ENCODE measurements at regions not wholly inside any gene's neighbourhood (a gene's known extent, or its start where the extent isn't known, plus 50 kb on each side); places are given as distances from the start of the nearest gene placed in this dataset.
A peak's percentile ranks its signal among the peaks of the same experiment; 100 is the strongest.

DNA sequence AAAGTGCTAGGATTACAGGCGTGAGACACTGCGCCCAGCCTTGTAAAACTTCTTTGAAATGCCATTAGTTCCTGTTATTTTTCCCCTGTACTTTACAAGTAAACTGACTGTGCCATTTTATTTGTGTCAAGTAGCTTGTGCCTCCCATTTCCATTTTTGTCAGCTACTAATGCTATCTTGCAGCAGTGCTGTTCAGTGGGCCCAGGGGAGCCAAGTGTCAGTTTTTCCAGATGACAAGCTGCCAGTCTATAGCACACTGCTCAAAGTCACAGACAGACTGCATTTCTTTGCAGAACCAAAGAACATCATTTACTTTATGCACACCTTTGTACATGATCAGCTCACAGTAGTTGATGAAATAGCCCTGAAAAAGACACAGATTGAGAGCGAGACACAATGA, 901.3 kb upstream of the CDH2 start:
- no peak overlapping the region for H3K27ac ChIP-seq (ENCODE audit: low read depth, low read length)
- 90% methylated on average over 3 of the region's 3 CpGs; no CpG with 5 or more reads in 1 of the 2 experiments for WGBS, 2 experiments (ENCODE audit: extremely low coverage in 1 of 2, insufficient coverage in 1 of 2, insufficient read length in 1 of 2, insufficient replicate concordance in 2 of 2, low coverage in 1 of 2, low lambda C conversion rate in 2 of 2, missing lambda C conversion rate in 1 of 2)
- DNase-seq (ENCODE audit: low read depth in 1 of 2, low spot score in 2 of 2) (no peak), FAIRE-seq (no peak)
- H3K14ac ChIP-seq (ENCODE audit: insufficient read length) = no peak overlapping the region
- H3K56ac ChIP-seq (replicated peaks; ENCODE audit: insufficient read length, low read depth, low read length) = no peak overlapping the region
- no peak overlapping the region for H2BK5ac ChIP-seq (ENCODE audit: low read depth, low read length)
- H3K27me3 ChIP-seq (replicated peaks in 1 of 4; ENCODE audit: control insufficient read depth in 3 of 4, extremely low read depth in 1 of 4, insufficient read depth in 3 of 4, low read length in 3 of 4) = no peaks in the 10 kb centered on the region
- H3K9me3 ChIP-seq (ENCODE audit: insufficient read depth in 2 of 2, low read depth in 1 of 2, low read length in 1 of 2) = no peaks in the 10 kb centered on the region
- H2BK120ac ChIP-seq (replicated peaks; ENCODE audit: low read depth, low read length) = no peak overlapping the region
- no peak overlapping the region for H3K23ac ChIP-seq (ENCODE audit: insufficient read length)
- no peaks in the 10 kb centered on the region for H3K79me2 ChIP-seq (ENCODE audit: control insufficient read depth in 1 of 2, insufficient read depth in 2 of 2, low read length in 2 of 2)
- no peak overlapping the region for H2AK5ac ChIP-seq (ENCODE audit: low read depth, low read length)
- no peaks in the 10 kb centered on the region for H3K23me2 ChIP-seq (ENCODE audit: low read depth, low read length)
- no peak overlapping the region for H3K9ac ChIP-seq (replicated peaks in 1 of 4; ENCODE audit: extremely low read depth in 1 of 4, low read depth in 3 of 4, low read length in 3 of 4)
- no peak overlapping the region for H2BK15ac ChIP-seq (ENCODE audit: low read length)
- H2BK12ac ChIP-seq (ENCODE audit: low read depth, low read length) = no peak overlapping the region
- H2AFZ ChIP-seq (ENCODE audit: low read length) = peak overlapping the region; percentile 34; the same call in 1 of the 2 replicates
- H3K4me1 ChIP-seq (replicated peaks in 1 of 4; ENCODE audit: control insufficient read depth in 3 of 4, insufficient read depth in 4 of 4, low read length in 3 of 4) = no peaks in the 10 kb centered on the region
- POLR2A ChIA-PET (ENCODE audit: partially characterized antibody) = no interaction called here
- CTCF ChIA-PET (ENCODE audit: partially characterized antibody) = interaction anchor here (0.7 kb wide), 1 partner anchor 725 kb away, joined by 3 read pairs; no protein-coding TSS in a partner anchor
- H2BK20ac ChIP-seq (ENCODE audit: low read length) = no peak overlapping the region
- H3K4me3 ChIP-seq (ENCODE audit: extremely low read depth in 1 of 4, insufficient read depth in 2 of 4, low read depth in 3 of 4, low read length in 4 of 4) = no peak overlapping the region
- H3K4ac ChIP-seq (replicated peaks; ENCODE audit: insufficient read length, low read depth, low read length) = no peak overlapping the region
- TF ChIP-seq RFX5 (IDR thresholded peaks at IDR 0.05; ENCODE audit: borderline replicate concordance, low read depth, low read length) (no peak), MAFK (IDR thresholded peaks at IDR 0.05; ENCODE audit: low read depth, low read length) (no peak), TEAD4 (IDR thresholded peaks at IDR 0.05; ENCODE audit: low read depth, low read length) (no peak), SIN3A (conservative IDR thresholded peaks at IDR 0.05 in 1 of 2, IDR thresholded peaks at IDR 0.05 in 1 of 2; ENCODE audit: low read depth in 1 of 2, low read length in 2 of 2) (no peak), SP1 (IDR thresholded peaks at IDR 0.05; ENCODE audit: low read depth, low read length) (no peak), SAP30 (IDR thresholded peaks at IDR 0.05; ENCODE audit: insufficient read depth, insufficient replicate concordance, low read length) (no peak), CBX5 (IDR thresholded peaks at IDR 0.05; ENCODE audit: low read depth, low read length) (no peak)
- no peak overlapping the region for H3K4me2 ChIP-seq (ENCODE audit: insufficient read depth in 1 of 2, low read depth in 2 of 2, low read length in 2 of 2)
- no peaks in the 10 kb centered on the region for H4K20me1 ChIP-seq (replicated peaks in 1 of 2; ENCODE audit: control insufficient read depth in 1 of 2, insufficient read depth in 2 of 2, low read length in 2 of 2)
- no peak overlapping the region for H4K91ac ChIP-seq (replicated peaks; ENCODE audit: insufficient read length, low read length)
- H3K18ac ChIP-seq (ENCODE audit: extremely low read depth, low read length) = no peak overlapping the region
- H3K79me1 ChIP-seq (ENCODE audit: low read depth, low read length) = no peaks in the 10 kb centered on the region
- H4K8ac ChIP-seq (ENCODE audit: extremely low read depth, insufficient read depth, low read length) = no peak overlapping the region
- no peak overlapping the region for H4K5ac ChIP-seq (ENCODE audit: insufficient read length, low read depth, low read length)
- no peaks in the 10 kb centered on the region for H3K36me3 ChIP-seq (ENCODE audit: control insufficient read depth in 2 of 4, insufficient read depth in 4 of 4, low read length in 3 of 4)
